Epithelial cell of proximal tubule (primary cell): ENCODE measurements at regions not wholly inside any gene's neighbourhood (a gene's known extent, or its start where the extent isn't known, plus 50 kb on each side); places are given as distances from the start of the nearest gene placed in this dataset.

Experiments
- DNase-seq: peaks from one replicate; pipeline ENCODE4 v3.0.0-alpha.2; 2011; ENCODE audit warnings: low read depth
- H3K4me3 ChIP-seq: 2 replicates; pipeline ENCODE4 v1.5.1; 2011; ENCODE audit warnings: low read depth, mild to moderate bottlenecking, low read length
- TF ChIP-seq, protein P1 (sequence below): conservative IDR thresholded peaks from 2 replicates; pipeline ENCODE4 v1.5.1; 2012; ENCODE audit warnings: low read depth, mild to moderate bottlenecking, low read length

DNA sequence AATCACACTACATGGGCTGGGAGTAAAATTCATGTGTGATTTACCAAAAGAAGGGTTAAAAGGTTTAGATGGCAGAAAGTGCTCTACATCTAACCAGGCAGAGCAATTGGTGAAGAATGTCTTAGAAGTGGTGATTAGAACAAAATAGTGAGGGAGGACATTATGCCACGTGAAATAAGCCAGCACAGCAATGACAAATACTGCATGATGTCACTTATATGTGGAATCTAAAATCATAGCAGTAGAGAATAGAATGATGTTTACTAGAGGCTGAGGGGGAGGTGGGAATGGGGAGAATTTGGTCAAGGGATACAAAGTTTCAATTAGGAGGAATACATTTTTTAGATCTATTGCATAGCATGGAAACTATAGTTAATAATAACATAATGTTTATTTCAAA, 253.3 kb downstream of the KCNS3 start:
- no peak for DNase-seq
- H3K4me3 ChIP-seq = no peak overlapping the region
- TF ChIP-seq, protein P1, sequence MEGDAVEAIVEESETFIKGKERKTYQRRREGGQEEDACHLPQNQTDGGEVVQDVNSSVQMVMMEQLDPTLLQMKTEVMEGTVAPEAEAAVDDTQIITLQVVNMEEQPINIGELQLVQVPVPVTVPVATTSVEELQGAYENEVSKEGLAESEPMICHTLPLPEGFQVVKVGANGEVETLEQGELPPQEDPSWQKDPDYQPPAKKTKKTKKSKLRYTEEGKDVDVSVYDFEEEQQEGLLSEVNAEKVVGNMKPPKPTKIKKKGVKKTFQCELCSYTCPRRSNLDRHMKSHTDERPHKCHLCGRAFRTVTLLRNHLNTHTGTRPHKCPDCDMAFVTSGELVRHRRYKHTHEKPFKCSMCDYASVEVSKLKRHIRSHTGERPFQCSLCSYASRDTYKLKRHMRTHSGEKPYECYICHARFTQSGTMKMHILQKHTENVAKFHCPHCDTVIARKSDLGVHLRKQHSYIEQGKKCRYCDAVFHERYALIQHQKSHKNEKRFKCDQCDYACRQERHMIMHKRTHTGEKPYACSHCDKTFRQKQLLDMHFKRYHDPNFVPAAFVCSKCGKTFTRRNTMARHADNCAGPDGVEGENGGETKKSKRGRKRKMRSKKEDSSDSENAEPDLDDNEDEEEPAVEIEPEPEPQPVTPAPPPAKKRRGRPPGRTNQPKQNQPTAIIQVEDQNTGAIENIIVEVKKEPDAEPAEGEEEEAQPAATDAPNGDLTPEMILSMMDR = no peak

DNA sequence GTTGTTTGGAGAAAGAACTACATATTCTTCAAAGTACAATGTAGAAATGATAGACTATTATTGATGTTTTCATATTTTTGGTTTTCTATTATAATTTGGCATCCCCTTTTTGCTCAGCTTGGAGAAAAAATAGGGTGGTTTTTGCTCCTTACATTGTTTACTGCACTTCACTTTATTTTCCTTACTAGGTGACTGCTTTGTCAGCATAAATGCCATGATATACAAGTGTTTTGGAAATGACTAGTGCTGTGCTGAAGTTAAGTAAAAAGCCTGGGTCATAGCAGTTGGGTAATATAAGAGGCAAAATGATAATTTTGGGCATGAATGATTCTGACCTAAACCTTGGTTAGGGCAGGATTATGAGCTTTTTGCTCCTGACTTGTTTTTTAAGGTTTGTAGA, 250.9 kb downstream of the KCNS3 start:
- TF ChIP-seq, protein P1 = no peak
- no peak overlapping the region for H3K4me3 ChIP-seq
- DNase-seq = no peak

DNA sequence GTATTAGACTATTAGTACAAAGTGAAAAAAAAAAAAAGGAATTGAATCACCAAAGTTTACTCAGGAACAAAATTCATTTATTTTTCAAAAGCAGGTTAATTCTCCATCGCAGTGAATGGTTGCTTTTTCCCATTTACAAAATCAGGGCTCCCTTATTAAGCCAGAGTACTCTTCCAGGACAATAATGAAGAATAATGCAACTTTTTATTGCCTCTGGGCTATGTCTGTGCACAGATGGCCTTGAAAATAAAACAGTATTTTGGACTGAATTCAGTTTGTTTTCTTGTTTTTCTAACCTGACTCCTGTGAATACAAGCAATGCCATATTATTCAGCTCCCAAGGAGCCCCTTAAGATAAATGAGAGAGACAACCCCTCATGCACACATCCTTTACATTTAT, 246.8 kb downstream of the KCNS3 start:
- H3K4me3 ChIP-seq = no peak overlapping the region
- DNase-seq = no peak
- TF ChIP-seq, protein P1 = no peak

DNA sequence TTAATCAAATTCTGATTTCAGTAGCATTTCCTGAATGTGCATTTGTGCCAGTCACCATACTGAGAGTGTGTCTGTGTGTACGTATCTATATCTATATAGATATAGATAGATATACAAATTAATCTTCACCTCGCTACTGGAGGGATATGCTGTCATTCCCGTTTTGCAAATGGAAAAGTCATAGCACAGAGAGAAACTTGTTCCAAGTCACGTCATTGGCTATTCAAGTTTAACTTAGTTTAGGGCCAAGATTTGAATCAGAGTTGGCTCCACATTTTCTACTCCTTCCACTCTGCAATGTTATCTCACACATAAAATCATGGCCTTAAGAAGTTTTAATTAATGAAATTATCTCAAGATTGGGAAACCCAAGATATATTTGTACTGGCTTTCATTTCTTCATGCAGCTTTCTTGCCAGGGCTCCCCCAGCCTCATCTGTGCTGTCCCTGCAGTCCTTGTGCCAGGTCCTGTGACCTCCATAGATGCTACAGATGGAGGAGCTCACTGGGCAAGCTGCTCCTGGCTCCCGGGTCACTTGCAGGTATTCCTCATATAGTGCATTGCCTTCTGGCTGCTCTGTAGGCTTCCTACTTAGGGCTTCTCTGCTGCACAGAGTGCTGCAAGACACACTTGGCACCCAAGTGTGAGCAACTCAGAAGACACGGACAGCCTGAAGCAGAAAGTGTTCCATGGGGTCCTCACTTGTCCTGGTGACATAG, 245.8 kb downstream of the KCNS3 start:
- no peak for DNase-seq
- H3K4me3 ChIP-seq = no peak overlapping the region
- TF ChIP-seq, protein P1 = no peak

DNA sequence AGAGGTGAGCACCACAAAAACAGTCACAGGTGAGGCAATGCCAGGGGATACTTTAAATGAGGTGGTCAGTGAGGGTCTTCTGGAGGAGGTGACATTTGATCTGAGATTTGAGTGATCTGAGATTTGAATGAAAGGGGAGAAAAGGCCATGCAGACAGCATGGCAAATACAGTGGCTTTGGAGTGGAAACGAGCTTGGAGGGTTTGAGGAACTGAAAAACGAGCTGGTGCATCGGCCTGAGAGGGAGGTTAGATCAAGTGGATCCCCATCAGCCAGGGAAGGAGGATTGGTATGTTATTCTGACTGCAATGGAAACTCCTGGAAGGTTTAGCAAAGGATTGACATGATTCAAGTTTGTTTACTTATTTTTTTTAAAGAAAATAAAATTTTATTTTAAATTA, 245.1 kb downstream of the KCNS3 start:
- TF ChIP-seq, protein P1 = no peak
- H3K4me3 ChIP-seq = no peak overlapping the region
- no peak for DNase-seq

DNA sequence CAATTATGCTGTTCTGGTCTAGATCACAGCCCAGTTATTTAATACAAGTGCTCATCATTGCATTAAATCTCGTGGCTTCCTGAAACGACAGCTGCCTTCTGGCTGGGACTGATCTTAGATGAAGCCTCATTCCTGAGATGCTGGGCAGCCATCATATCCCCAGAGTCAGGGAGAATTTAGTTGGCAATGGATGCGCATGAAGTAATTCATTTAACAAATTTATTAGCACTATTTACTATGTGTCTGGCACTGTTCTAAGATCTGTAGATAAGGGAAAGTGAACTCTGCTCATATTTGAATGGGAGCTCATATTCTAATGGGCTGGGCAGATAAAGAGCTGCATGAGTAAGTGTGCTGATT, 244.7 kb downstream of the KCNS3 start:
- TF ChIP-seq, protein P1 = no peak
- DNase-seq = no peak
- no peak overlapping the region for H3K4me3 ChIP-seq

DNA sequence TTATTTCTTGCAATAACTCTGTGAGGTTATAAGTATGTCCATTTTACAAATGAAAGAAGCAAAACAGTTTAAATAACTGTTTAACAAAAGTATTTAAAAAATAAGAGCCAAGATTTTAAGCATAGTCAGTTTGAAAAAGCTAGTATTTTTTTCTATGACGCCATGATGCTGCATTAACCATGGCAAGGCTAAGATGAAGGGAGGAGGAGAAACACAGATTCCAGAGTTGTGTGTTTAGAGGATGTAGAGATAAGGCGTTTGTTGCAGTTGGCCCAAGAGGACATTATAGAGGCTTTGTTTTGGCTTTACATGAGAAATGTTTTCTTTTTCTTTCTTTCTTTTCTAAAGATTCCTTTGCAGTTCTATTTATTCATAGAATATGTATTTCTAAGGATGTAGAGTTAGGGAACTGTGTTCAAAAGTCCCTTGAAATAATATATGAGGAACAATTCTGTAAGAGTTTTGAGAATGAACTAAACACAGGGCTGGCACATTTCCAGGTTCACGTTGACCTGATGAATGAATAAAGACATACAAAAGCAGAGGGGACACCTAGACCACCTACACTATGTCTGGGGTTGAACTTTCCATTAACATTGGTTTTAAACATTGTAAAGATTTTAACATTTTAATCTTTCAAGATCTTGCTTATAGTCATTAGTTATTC, 244.2 kb downstream of the KCNS3 start:
- TF ChIP-seq, protein P1 = no peak
- H3K4me3 ChIP-seq = no peak overlapping the region
- no peak for DNase-seq
